Smooth muscle cell of the brain vasculature (primary cell): ENCODE measurements at regions not wholly inside any gene's neighbourhood (a gene's known extent, or its start where the extent isn't known, plus 50 kb on each side); places are given as distances from the start of the nearest gene placed in this dataset.

ENCODE experiments used
- DNase-seq: peaks from one replicate; pipeline ENCODE4 v3.0.0-alpha.2; 2012; ENCODE audit warnings: low read depth, low spot score

GRCh38 chr15:93722165-93722564 lies 509.2 kb upstream of the MCTP2 start:
- no peak for DNase-seq

- DNase-seq = no peak
Measured at GRCh38 chr15:93720607-93721006, 510.8 kb upstream of the MCTP2 start.

GRCh38 chr15:93719921-93720351 lies 511.4 kb upstream of the MCTP2 start:
- no peak for DNase-seq

- DNase-seq = no peak
Measured at GRCh38 chr15:93716615-93717231, 514.6 kb upstream of the MCTP2 start.

- DNase-seq = no peak
Measured at GRCh38 chr15:93709708-93710107, 521.7 kb upstream of the MCTP2 start.

GRCh38 chr15:93708724-93709445 lies 522.5 kb upstream of the MCTP2 start:
- no peak for DNase-seq

GRCh38 chr15:93707751-93708150 lies 523.6 kb upstream of the MCTP2 start:
- no peak for DNase-seq

GRCh38 chr15:93706495-93707292 lies 524.7 kb upstream of the MCTP2 start:
- no peak for DNase-seq

- DNase-seq = no peak
Measured at GRCh38 chr15:93705753-93706455, 525.5 kb upstream of the MCTP2 start.

- DNase-seq = no peak
Measured at GRCh38 chr15:93703092-93703739, 528.1 kb upstream of the MCTP2 start.

GRCh38 chr15:93700051-93700450 lies 531.3 kb upstream of the MCTP2 start:
- no peak for DNase-seq

GRCh38 chr15:93694033-93694432 lies 537.3 kb upstream of the MCTP2 start:
- no peak for DNase-seq

GRCh38 chr15:93683651-93684050 lies 547.7 kb upstream of the MCTP2 start:
- no peak for DNase-seq

GRCh38 chr15:93671387-93671943 lies 559.9 kb upstream of the MCTP2 start:
- DNase-seq = no peak

- no peak for DNase-seq
Measured at GRCh38 chr15:93670931-93671330, 560.4 kb upstream of the MCTP2 start.

- DNase-seq = no peak
Measured at GRCh38 chr15:93664213-93664956, 567.0 kb upstream of the MCTP2 start.

- DNase-seq = no peak
Measured at GRCh38 chr15:93662162-93662885, 569.0 kb upstream of the MCTP2 start.

GRCh38 chr15:93658026-93658816 lies 569.2 kb upstream of the RGMA start:
- no peak for DNase-seq

- no peak for DNase-seq
Measured at GRCh38 chr15:93656041-93656440, 567.0 kb upstream of the RGMA start.
